ENCODE measurements at regions not wholly inside any gene's neighbourhood (a gene's known extent, or its start where the extent isn't known, plus 50 kb on each side); places are given as distances from the start of the nearest gene placed in this dataset.

DNA sequence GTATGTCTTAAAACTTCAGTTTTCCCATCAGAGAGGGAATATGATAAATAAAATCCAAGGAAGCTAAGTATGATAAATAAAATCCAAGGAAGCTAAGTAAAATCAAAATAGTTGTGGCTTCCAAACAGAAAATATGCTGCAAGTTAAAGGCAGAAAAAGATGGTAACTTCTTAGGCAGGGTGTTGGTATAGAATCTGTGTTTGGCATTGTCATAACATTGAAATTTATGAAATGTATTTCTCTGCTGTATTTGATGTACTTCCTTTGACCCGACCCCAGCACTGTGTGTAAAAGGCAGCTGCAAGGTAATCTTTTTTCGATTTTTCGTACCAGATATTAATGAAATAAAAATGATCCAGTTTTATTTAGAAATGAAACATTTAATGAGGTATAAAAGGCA is 537.2 kb downstream of the TFEC start:
- TF ChIP-seq POLR2A (IDR thresholded peaks at IDR 0.05; ENCODE audit: low read depth) (no peak), CTCF (IDR thresholded peaks at IDR 0.05) (no peak)
